Uterus (tissue), 3 donors: ENCODE measurements at regions not wholly inside any gene's neighbourhood (a gene's known extent, or its start where the extent isn't known, plus 50 kb on each side); places are given as distances from the start of the nearest gene placed in this dataset.
A peak's percentile ranks its signal among the peaks of the same experiment; 100 is the strongest.

ENCODE experiments used
- DNase-seq, 2 donors: peaks; one replicate each; pipeline ENCODE4 v3.0.0-alpha.2; 2019 to 2020
- H3K27ac ChIP-seq, 2 donors: fragments of 200-600 bp; sonication (generic); 1 replicate in 1 of 2; 2 replicates in 1 of 2; pipeline ENCODE4 v1.5.1; 2016 to 2018
- H3K27me3 ChIP-seq, 2 donors: fragments of 200-600 bp; sonication (generic); one replicate each; pipeline ENCODE4 v1.5.1; 2018 to 2019; ENCODE audit warnings: control low read depth in 1 of 2
- H3K36me3 ChIP-seq, 2 donors: fragments of 200-600 bp; sonication (generic); one replicate each; pipeline ENCODE4 v1.5.1; 2019; ENCODE audit warnings: control low read depth in 1 of 2
- H3K4me1 ChIP-seq, 2 donors: fragments of 200-600 bp; sonication (generic); one replicate each; pipeline ENCODE4 v1.5.1; 2018 to 2019; ENCODE audit warnings: control low read depth in 1 of 2
- H3K4me3 ChIP-seq, 2 donors: fragments of 200-600 bp; sonication (generic); 1 replicate in 1 of 2; 2 replicates in 1 of 2; pipeline ENCODE4 v1.5.1; 2018 to 2019; ENCODE audit warnings: mild to moderate bottlenecking in 1 of 2
- H3K9me3 ChIP-seq, 2 donors: fragments of 200-600 bp; sonication (generic); one replicate each; pipeline ENCODE4 v1.5.1; 2019; ENCODE audit warnings: control low read depth in 1 of 2
- POLR2A ChIP-seq, 2 donors: fragments of 450-650 bp; IDR thresholded peaks; one replicate each; pipeline ENCODE4 v1.6.1; 2016; ENCODE audit warnings: antibody characterized with exemption in 2 of 2, mild to moderate bottlenecking in 1 of 2, moderate library complexity in 1 of 2
- intact Hi-C: fragments of 100-400 bp; cut with DNase I; formaldehyde crosslinking; loops from one replicate; pipeline ENCODE4 v1.15.1; 2023; ENCODE audit warnings: low total_unique reads
- TF ChIP-seq, protein P1 (sequence below), 4 experiments: fragments of 200-600 bp in 2 of 4; fragments of 450-650 bp in 2 of 4; sonication (generic) in 2 of 4; IDR thresholded peaks; one replicate each; pipeline ENCODE4 v1.5.1; 2016 to 2019; ENCODE audit warnings: antibody characterized with exemption in 4 of 4, mild to moderate bottlenecking in 2 of 4, moderate library complexity in 1 of 4
- donor health status: DM: yes; HTN: yes; CAD: no.

DNA sequence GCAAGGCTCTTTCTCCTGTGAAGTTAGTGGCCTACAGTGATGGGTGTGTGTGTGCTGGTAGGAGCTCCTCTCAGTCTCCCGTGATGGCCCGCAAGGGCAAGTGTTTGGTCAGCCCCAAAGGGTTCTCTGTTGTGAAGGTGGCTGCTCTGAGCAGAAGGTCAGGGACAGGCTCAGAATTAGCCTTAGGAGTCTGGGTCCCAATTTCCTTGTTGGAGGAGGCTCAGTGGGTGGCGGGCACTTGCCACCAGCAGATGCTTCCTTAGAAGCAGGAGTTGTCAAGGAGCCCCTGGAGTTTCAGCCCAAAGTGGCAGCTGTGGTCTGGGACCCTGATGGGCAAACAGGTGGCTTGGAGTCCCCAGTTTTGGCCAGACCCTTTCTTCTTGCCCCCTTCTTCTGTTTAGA lies 154.4 kb downstream of the MACROH2A1 start:
- Histone ChIP-seq H3K4me1 (peaks cover 15 to 34% of the 10 kb centered on the region in 2 donors), H3K4me3 (no peak overlapping the region), H3K27ac (peak overlapping the region; percentile 65 to 71), H3K36me3 (no peaks in the 10 kb centered on the region), H3K9me3 (no peaks in the 10 kb centered on the region), H3K27me3 (no peaks in the 10 kb centered on the region)
- peak in 1 of 2 donors; percentile 8 for DNase-seq
- TF ChIP-seq, protein P1, sequence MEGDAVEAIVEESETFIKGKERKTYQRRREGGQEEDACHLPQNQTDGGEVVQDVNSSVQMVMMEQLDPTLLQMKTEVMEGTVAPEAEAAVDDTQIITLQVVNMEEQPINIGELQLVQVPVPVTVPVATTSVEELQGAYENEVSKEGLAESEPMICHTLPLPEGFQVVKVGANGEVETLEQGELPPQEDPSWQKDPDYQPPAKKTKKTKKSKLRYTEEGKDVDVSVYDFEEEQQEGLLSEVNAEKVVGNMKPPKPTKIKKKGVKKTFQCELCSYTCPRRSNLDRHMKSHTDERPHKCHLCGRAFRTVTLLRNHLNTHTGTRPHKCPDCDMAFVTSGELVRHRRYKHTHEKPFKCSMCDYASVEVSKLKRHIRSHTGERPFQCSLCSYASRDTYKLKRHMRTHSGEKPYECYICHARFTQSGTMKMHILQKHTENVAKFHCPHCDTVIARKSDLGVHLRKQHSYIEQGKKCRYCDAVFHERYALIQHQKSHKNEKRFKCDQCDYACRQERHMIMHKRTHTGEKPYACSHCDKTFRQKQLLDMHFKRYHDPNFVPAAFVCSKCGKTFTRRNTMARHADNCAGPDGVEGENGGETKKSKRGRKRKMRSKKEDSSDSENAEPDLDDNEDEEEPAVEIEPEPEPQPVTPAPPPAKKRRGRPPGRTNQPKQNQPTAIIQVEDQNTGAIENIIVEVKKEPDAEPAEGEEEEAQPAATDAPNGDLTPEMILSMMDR (IDR thresholded peaks at IDR 0.05) = no peak
- no peak for TF ChIP-seq POLR2A (IDR thresholded peaks at IDR 0.05)
- intact Hi-C loops = no loop called here

DNA sequence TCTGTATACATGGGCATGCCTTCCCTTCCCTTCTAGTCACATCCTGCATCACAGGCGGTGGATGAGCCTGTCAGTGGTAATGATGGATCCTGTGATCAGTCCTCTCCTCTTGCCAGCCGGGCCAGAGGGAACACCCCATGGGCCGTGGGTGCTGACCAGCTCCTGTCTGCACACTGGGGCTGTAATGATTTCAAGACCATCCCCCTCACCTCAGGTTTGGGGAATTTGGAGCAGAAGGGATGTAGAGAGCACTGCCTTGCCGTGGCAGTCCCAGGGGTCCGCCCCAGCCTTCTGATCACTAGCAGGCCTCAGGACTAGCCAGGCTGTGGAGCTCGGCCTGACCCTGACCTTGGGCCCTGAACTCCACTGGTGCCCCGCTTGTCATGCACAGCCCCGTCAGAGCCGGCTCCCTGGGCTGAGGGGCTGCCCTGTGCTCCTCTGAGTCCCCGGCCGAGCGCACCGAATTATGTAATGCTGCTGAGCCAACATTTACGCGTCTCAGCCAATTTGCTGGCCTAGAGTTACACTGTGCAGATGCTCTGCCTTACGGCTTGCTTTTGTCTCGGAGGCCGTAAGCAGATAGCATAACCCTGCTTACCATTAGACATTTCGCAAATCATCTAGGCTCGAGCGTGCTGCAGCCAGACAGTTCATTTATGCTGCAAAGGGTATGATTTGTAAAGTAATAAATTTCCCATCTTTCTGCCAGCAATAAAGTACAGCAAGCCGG lies 155.3 kb downstream of the MACROH2A1 start:
- intact Hi-C loops = no loop called here
- no peaks in the 10 kb centered on the region for H3K27me3 ChIP-seq
- H3K27ac ChIP-seq = peak overlapping the region; percentile 65 to 71
- H3K9me3 ChIP-seq = no peaks in the 10 kb centered on the region
- peaks cover 15 to 40% of the 10 kb centered on the region in 2 donors for H3K4me1 ChIP-seq
- DNase-seq = peak; percentile 79 to 82
- TF ChIP-seq, protein P1 (IDR thresholded peaks at IDR 0.05) = no peak
- TF ChIP-seq POLR2A (IDR thresholded peaks at IDR 0.05) = no peak
- no peaks in the 10 kb centered on the region for H3K36me3 ChIP-seq
- H3K4me3 ChIP-seq = no peak overlapping the region

DNA sequence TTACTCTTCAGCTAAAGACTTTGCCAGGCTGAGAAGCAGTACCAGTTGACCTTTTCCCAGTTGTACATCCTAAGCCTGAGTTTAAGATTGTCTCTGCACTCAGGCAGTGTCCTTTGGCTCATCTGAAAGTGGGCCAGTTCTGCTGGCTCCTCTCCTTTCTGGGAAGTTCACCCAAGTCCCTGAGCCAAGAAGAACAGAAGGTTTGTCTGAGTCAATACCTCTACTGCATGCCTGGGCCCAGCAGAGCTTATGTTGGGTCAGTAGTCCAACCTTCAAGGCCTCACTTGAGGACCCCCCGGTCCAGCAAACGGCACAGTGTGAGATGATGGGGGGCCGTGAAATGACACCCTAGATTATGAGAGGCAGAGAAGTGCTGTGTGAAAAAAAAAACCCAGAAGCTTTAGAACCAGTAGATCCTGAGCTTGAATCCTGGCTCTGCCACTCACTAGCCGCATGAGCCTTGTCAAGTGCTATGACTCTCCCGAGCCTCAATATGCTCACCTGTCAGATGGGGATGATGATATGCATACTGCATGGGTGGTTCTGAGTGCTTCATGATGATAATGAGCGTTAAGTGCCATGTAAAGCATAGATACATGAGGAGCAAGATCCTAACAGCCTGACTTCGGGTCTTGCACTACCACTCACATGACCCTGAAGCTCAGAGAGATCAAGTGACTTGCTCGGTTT lies 156.0 kb downstream of the MACROH2A1 start:
- Histone ChIP-seq H3K36me3 (no peaks in the 10 kb centered on the region), H3K9me3 (no peaks in the 10 kb centered on the region), H3K4me1 (peaks cover 15 to 40% of the 10 kb centered on the region in 2 donors), H3K27ac (peak overlapping the region; percentile 65 to 71), H3K4me3 (no peak overlapping the region), H3K27me3 (no peaks in the 10 kb centered on the region)
- peak; percentile 24 to 72 for DNase-seq
- intact Hi-C loops = no loop called here
- TF ChIP-seq POLR2A (IDR thresholded peaks at IDR 0.05) = no peak
- TF ChIP-seq, protein P1 (IDR thresholded peaks at IDR 0.05) = no peak

DNA sequence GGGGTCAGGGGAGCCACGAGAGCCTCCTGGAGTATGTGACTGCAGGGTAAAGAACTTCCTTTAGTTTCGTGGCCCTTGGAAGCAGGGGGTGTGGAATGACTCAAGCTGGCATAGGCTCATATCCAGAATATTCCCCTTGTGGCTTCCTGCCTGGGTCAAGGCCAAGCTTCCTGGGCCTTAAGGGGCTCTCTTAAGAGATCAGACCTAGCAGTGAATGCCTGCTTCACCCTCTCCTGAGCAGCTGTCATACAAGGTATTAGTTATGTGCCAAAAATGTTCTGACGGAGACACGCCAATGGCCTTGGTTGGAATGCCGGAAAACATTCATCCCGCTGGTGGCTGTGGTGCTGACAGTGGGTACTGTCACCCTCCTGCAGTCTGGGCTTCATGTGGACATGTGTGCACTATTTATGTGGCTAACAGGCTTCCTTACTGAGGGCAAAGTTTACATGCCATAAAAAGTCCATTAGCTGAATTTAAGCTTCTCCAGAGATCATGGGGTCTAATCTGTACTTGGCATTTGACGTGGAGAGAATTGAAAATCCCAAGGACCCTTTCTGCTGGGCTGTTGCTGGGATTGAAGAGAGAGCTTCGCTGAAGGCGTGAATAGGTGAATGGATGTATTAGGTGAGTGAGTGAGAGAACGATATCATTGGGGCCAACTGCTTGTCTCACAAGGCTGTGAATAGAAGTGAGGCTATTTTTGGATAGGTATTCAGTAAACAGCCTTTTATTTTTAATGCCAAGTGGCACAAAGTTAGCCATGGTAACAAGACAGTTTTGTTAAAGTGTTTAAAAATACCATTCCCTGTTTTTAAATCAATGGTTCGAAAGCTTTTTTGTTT lies 156.8 kb downstream of the MACROH2A1 start:
- H3K27me3 ChIP-seq = no peaks in the 10 kb centered on the region
- H3K27ac ChIP-seq = peak overlapping the region; percentile 65 to 71
- intact Hi-C loops = no loop called here
- H3K4me1 ChIP-seq = peaks cover 15 to 37% of the 10 kb centered on the region in 2 donors
- H3K4me3 ChIP-seq = no peak overlapping the region
- no peaks in the 10 kb centered on the region for H3K9me3 ChIP-seq
- TF ChIP-seq POLR2A (IDR thresholded peaks at IDR 0.05) = no peak
- TF ChIP-seq, protein P1 (IDR thresholded peaks at IDR 0.05) = no peak
- peak; percentile 7 to 14 for DNase-seq
- H3K36me3 ChIP-seq = no peaks in the 10 kb centered on the region
